Upper lobe of left lung (tissue), 6 donors: ENCODE measurements at regions not wholly inside any gene's neighbourhood (a gene's known extent, or its start where the extent isn't known, plus 50 kb on each side); places are given as distances from the start of the nearest gene placed in this dataset.
A peak's percentile ranks its signal among the peaks of the same experiment; 100 is the strongest.

ENCODE experiments used
- ATAC-seq, 2 donors: fragments of 200-7000 bp; cut with Tn5 transposase; one replicate each; pipeline ENCODE4 v1.9.1; 2022; ENCODE audit warnings: mild to moderate bottlenecking in 2 of 2, moderate library complexity in 2 of 2; ENCODE audit not compliant: low FRiP score in 2 of 2
- DNase-seq, 2 donors: peaks; one replicate each; pipeline ENCODE4 v3.0.0-alpha.2; 2019 to 2020
- H3K27ac ChIP-seq, 4 donors: fragments of 200-600 bp; sonication (generic); one replicate each; pipeline ENCODE4 v1.5.1; 2016 to 2019
- H3K27me3 ChIP-seq, 4 donors: fragments of 200-600 bp; sonication (generic); one replicate each; pipeline ENCODE4 v1.5.1; 2017 to 2019
- H3K36me3 ChIP-seq, 4 donors: fragments of 200-600 bp; sonication (generic); one replicate each; pipeline ENCODE4 v1.5.1; 2016 to 2019
- H3K4me1 ChIP-seq, 4 donors: fragments of 200-600 bp; sonication (generic); one replicate each; pipeline ENCODE4 v1.5.1; 2018 to 2019
- H3K4me3 ChIP-seq, 4 donors: fragments of 200-600 bp; sonication (generic); one replicate each; pipeline ENCODE4 v1.5.1; 2017 to 2019; ENCODE audit warnings: mild to moderate bottlenecking in 2 of 4, moderate library complexity in 1 of 4
- H3K9me3 ChIP-seq, 4 donors: fragments of 200-600 bp; sonication (generic); one replicate each; pipeline ENCODE4 v1.5.1; 2018 to 2019
- CTCF ChIP-seq, 6 experiments: fragments of 450-650 bp in 4 of 6; fragments of 200-600 bp in 2 of 6; sonication (generic) in 2 of 6; IDR thresholded peaks; one replicate each; pipeline ENCODE4 v1.5.1; 2016 to 2019; ENCODE audit warnings: antibody characterized with exemption in 6 of 6
- EP300 ChIP-seq, 4 donors: sonication (generic); formaldehyde crosslinking; IDR thresholded peaks; one replicate each; pipeline ENCODE4 v1.5.1; 2017; ENCODE audit warnings: antibody characterized with exemption in 4 of 4, control low read depth in 2 of 4
- POLR2A ChIP-seq, 4 donors: fragments of 450-650 bp; IDR thresholded peaks; one replicate each; pipeline ENCODE4 v1.5.1; 2016 to 2017; ENCODE audit warnings: antibody characterized with exemption in 4 of 4, mild to moderate bottlenecking in 2 of 4
- POLR2AphosphoS5 ChIP-seq, 2 donors: sonication (generic); formaldehyde crosslinking; IDR thresholded peaks; one replicate each; pipeline ENCODE4 v1.5.1; 2017; ENCODE audit warnings: antibody characterized with exemption in 2 of 2
- WGBS, 2 donors: methylation state at CpG; one replicate each; pipeline ENCODE4 v1.1.5; 2017 to 2018; 5-methylcytosine and 5-hydroxymethylcytosine counted together
- donor health status: DM: no; HTN: no; CAD: no; lungs with moderate emphysema.
- donor health status: DM: no; HTN: yes; CAD: no; lungs with severe emphysema.

GRCh38 chr14:101031721-101032120 lies 128.2 kb upstream of the RTL1 start:
- Histone ChIP-seq H3K27ac (no peak overlapping the region), H3K36me3 (no peaks in the 10 kb centered on the region), H3K4me1 (no peaks in the 10 kb centered on the region), H3K9me3 (no peaks in the 10 kb centered on the region), H3K27me3 (no peaks in the 10 kb centered on the region), H3K4me3 (no peak overlapping the region)
- 90% methylated on average over 17 of the region's 17 CpGs for WGBS, 2 donors
- TF ChIP-seq CTCF (IDR thresholded peaks at IDR 0.05) (no peak), POLR2A (IDR thresholded peaks at IDR 0.05) (no peak), EP300 (IDR thresholded peaks at IDR 0.05) (no peak), POLR2AphosphoS5 (IDR thresholded peaks at IDR 0.05) (no peak)
- ATAC-seq (no peak), DNase-seq (no peak)

DNA sequence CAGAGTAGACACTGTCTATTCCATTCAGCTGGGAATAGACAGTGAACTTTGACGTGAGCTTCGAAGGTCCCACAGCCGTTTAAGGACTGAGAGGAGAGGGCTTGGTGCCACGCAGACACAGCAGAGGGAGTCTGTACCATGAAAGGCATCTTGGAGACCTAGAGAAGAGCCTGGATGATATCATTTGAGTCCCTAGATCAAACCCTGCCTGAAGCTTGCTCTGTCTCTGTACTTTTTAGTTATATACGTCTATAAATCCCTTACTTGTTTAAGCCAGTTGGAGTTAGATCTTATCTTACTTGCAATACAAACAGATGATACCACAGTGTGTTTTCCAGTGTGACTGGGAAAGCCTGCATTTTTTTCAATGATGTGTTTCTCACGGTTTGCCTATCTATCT lies 128.9 kb upstream of the RTL1 start:
- no peak for ATAC-seq

GRCh38 chr14:101033006-101033405 lies 129.5 kb upstream of the RTL1 start:
- no peaks in the 10 kb centered on the region for H3K9me3 ChIP-seq
- no peak overlapping the region for H3K27ac ChIP-seq
- ATAC-seq = no peak
- H3K4me3 ChIP-seq = no peak overlapping the region
- no peak for TF ChIP-seq POLR2AphosphoS5 (IDR thresholded peaks at IDR 0.05)
- no peak for TF ChIP-seq POLR2A (IDR thresholded peaks at IDR 0.05)
- no peak for TF ChIP-seq CTCF (IDR thresholded peaks at IDR 0.05)
- no peak for TF ChIP-seq EP300 (IDR thresholded peaks at IDR 0.05)
- peak in 1 of 2 donors; percentile 8 for DNase-seq
- 86 to 97% methylated on average over 7 of the region's 7 CpGs for whole genome bisulfite sequencing, 2 donors
- no peaks in the 10 kb centered on the region for H3K27me3 ChIP-seq
- H3K4me1 ChIP-seq = no peaks in the 10 kb centered on the region
- H3K36me3 ChIP-seq = no peaks in the 10 kb centered on the region

More for the DNA sequence above, 128.9 kb upstream of the RTL1 start:
- no peaks in the 10 kb centered on the region for H3K27me3 ChIP-seq
- peak in 1 of 2 donors; percentile 4 for DNase-seq
- TF ChIP-seq POLR2AphosphoS5 (IDR thresholded peaks at IDR 0.05) = no peak
- no peak for TF ChIP-seq CTCF (IDR thresholded peaks at IDR 0.05)
- TF ChIP-seq POLR2A (IDR thresholded peaks at IDR 0.05) = no peak
- no peak for TF ChIP-seq EP300 (IDR thresholded peaks at IDR 0.05)
- no peak overlapping the region for H3K4me3 ChIP-seq
- 77 to 79% methylated on average over 6 of the region's 6 CpGs for WGBS, 2 donors
- no peak overlapping the region for H3K27ac ChIP-seq
- no peaks in the 10 kb centered on the region for H3K9me3 ChIP-seq
- H3K36me3 ChIP-seq = no peaks in the 10 kb centered on the region
- no peaks in the 10 kb centered on the region for H3K4me1 ChIP-seq

DNA sequence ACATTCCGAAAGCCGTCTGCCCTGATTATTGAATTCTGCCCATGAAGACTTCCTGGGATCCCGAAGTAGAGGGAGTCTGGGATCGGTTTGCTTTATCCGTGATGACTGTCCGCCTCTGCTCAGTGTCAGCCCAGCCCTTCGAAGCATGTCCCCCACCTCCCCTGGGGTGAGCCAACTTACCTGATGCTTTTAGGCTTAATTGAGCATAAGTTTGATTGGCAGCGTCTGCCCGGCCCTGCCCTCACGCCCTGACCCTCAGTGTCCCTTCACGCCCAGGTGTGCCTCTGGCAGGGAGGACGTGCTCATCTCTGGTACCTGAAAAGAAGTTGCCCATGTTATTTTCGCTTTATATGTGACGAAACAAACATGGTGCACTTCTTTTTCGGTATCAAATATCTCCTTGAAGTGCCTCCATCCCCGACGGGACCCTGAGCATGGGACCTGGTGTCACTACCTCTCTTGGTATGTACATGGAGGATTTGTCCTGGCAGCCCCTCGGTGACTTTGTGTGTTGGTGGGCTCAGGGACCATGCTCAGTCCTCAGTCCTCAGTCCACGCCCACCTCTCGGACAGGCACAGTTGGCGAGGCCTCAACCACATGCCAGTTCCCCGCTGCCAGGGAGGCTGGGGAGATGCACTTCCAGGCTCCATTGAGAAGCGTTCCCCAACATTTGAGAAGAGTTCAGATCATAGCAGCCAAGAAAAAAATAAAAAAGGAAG lies 130.1 kb upstream of the RTL1 start:
- peak in 1 of 2 donors; percentile 17 for DNase-seq
- Histone ChIP-seq H3K36me3 (no peaks in the 10 kb centered on the region), H3K4me3 (no peak overlapping the region), H3K27ac (no peak overlapping the region), H3K4me1 (no peaks in the 10 kb centered on the region), H3K27me3 (no peaks in the 10 kb centered on the region), H3K9me3 (no peaks in the 10 kb centered on the region)
- TF ChIP-seq CTCF (IDR thresholded peaks at IDR 0.05) (no peak), POLR2AphosphoS5 (IDR thresholded peaks at IDR 0.05) (no peak), POLR2A (IDR thresholded peaks at IDR 0.05) (no peak), EP300 (IDR thresholded peaks at IDR 0.05) (no peak)
- WGBS, 2 donors = 90 to 92% methylated on average over 17 to 23 of the region's 23 CpGs
- ATAC-seq = no peak

- Histone ChIP-seq H3K4me1 (no peaks in the 10 kb centered on the region), H3K36me3 (no peaks in the 10 kb centered on the region), H3K27ac (no peak overlapping the region), H3K27me3 (no peaks in the 10 kb centered on the region), H3K9me3 (no peaks in the 10 kb centered on the region), H3K4me3 (no peak overlapping the region)
- ATAC-seq (no peak), DNase-seq (peak in 1 of 2 donors; percentile 15)
- no peak for TF ChIP-seq CTCF (IDR thresholded peaks at IDR 0.05)
- TF ChIP-seq POLR2AphosphoS5 (IDR thresholded peaks at IDR 0.05) = no peak
- no peak for TF ChIP-seq EP300 (IDR thresholded peaks at IDR 0.05)
- TF ChIP-seq POLR2A (IDR thresholded peaks at IDR 0.05) = no peak
- 78 to 87% methylated on average over 7 of the region's 7 CpGs for WGBS, 2 donors
Observed at GRCh38 chr14:101034986-101035385, 131.5 kb upstream of the RTL1 start.
